NT2/D1 (cell line): ENCODE measurements at regions not wholly inside any gene's neighbourhood (a gene's known extent, or its start where the extent isn't known, plus 50 kb on each side); places are given as distances from the start of the nearest gene placed in this dataset.

Experiments
- YY1 ChIP-seq: IDR thresholded peaks from 2 replicates; pipeline ENCODE4 v1.6.1; 2011; ENCODE audit not compliant: insufficient read length, insufficient read depth
- ZNF274 ChIP-seq: IDR thresholded peaks from 2 replicates; pipeline ENCODE4 v1.6.1; 2011; ENCODE audit warnings: mild to moderate bottlenecking, low read depth, low read length

DNA sequence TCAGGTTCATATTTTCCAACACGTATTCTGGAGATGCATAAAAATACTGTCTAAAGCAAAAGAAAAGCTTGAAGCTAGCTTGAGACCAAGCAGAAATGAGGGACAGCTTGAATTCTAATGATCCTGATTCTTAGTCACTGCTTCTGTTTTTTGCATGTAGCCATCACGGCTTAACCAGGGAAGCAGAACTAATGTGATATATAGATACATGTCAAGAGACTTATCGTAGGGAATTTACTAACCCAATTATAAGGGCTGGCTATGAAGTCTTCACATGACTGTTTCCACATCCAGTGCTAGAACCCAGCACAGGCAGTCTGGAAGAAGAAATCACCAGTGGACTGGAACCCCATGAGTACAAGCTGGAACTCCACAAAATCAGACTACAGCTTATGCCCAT lies 85.2 kb upstream of the SLIT2 start:
- TF ChIP-seq YY1, result no peak
- TF ChIP-seq ZNF274, result no peak
